ENCODE measurements at regions not wholly inside any gene's neighbourhood (a gene's known extent, or its start where the extent isn't known, plus 50 kb on each side); places are given as distances from the start of the nearest gene placed in this dataset.

- TF ChIP-seq EZH2 (IDR thresholded peaks at IDR 0.05; ENCODE audit: borderline replicate concordance, insufficient read depth, low read length, poor library complexity, severe bottlenecking) (no peak), TAF1 (IDR thresholded peaks at IDR 0.05; ENCODE audit: low read depth) (no peak)
Measured at GRCh38 chr20:11755071-11755841, 162.4 kb upstream of the BTBD3 start.

All from neural cell (in vitro differentiated cells).